GM04504 (cell line): ENCODE measurements at regions not wholly inside any gene's neighbourhood (a gene's known extent, or its start where the extent isn't known, plus 50 kb on each side); places are given as distances from the start of the nearest gene placed in this dataset.
"Not testable (repeated sequence)": the region's sequence is repeated elsewhere in the genome, so short reads cannot be mapped to it uniquely, and the experiment has no call there.

Source experiments
- DNase-seq: peaks from one replicate; pipeline ENCODE4 v3.0.0-alpha.2; 2012; ENCODE audit warnings: low read depth

- DNase-seq = no peak
Observed at GRCh38 chr13:24931450-24932251, 164.3 kb upstream of the PABPC3 start.

- not testable (repeated sequence) for DNase-seq
Observed at GRCh38 chr13:24933106-24934023, 162.6 kb upstream of the PABPC3 start.

GRCh38 chr13:24934024-24934385 is 161.9 kb upstream of the PABPC3 start:
- not testable (repeated sequence) for DNase-seq

GRCh38 chr13:24938966-24939365 is 157.0 kb upstream of the PABPC3 start:
- no peak for DNase-seq

- DNase-seq = not testable (repeated sequence)
Observed at GRCh38 chr13:24941023-24941713, 154.8 kb upstream of the PABPC3 start.

GRCh38 chr13:24943136-24943535 is 152.8 kb upstream of the PABPC3 start:
- DNase-seq = no peak

- DNase-seq = not testable (repeated sequence)
Observed at GRCh38 chr13:24944073-24944472, 151.9 kb upstream of the PABPC3 start.

- DNase-seq = not testable (repeated sequence)
Observed at GRCh38 chr13:24948977-24949376, 147.0 kb upstream of the PABPC3 start.

- DNase-seq = not testable (repeated sequence)
Observed at GRCh38 chr13:24950611-24951010, 145.3 kb upstream of the PABPC3 start.

GRCh38 chr13:24967970-24968369 is 128.0 kb upstream of the PABPC3 start:
- DNase-seq = not testable (repeated sequence)

GRCh38 chr13:24968416-24968815 is 127.5 kb upstream of the PABPC3 start:
- DNase-seq = not testable (repeated sequence)

- DNase-seq = not testable (repeated sequence)
Observed at GRCh38 chr13:24973102-24973501, 122.8 kb upstream of the PABPC3 start.

- not testable (repeated sequence) for DNase-seq
Observed at GRCh38 chr13:24981181-24981803, 114.6 kb upstream of the PABPC3 start.

GRCh38 chr13:24982333-24982999 is 113.5 kb upstream of the PABPC3 start:
- DNase-seq = no peak

GRCh38 chr13:24983094-24983493 is 112.8 kb upstream of the PABPC3 start:
- no peak for DNase-seq

- DNase-seq = no peak
Observed at GRCh38 chr13:24984134-24984533, 111.8 kb upstream of the PABPC3 start.

- DNase-seq = no peak
Observed at GRCh38 chr13:24985107-24985506, 110.8 kb upstream of the PABPC3 start.

GRCh38 chr13:24985896-24986295 is 110.0 kb upstream of the PABPC3 start:
- DNase-seq = no peak

GRCh38 chr13:24986826-24987225 is 109.1 kb upstream of the PABPC3 start:
- DNase-seq = no peak

- DNase-seq = not testable (repeated sequence)
Observed at GRCh38 chr13:24989959-24990358, 106.0 kb upstream of the PABPC3 start.

- DNase-seq = not testable (repeated sequence)
Observed at GRCh38 chr13:24992946-24993345, 103.0 kb upstream of the PABPC3 start.
